Fibroblast of lung (primary cell): ENCODE measurements at regions not wholly inside any gene's neighbourhood (a gene's known extent, or its start where the extent isn't known, plus 50 kb on each side); places are given as distances from the start of the nearest gene placed in this dataset.
"Not testable (repeated sequence)": the region's sequence is repeated elsewhere in the genome, so short reads cannot be mapped to it uniquely, and the experiment has no call there.

Source experiments
- DNase-seq, 2 donors: peaks; one replicate each; pipeline versions ENCODE4 v3.0.0 to v3.0.0-alpha.2; 2010; ENCODE audit warnings: low read depth in 2 of 2
- H2AFZ ChIP-seq: 2 replicates; pipeline ENCODE4 v1.5.1; 2012; ENCODE audit warnings: low read length, control low read depth, inconsistent platforms
- H3K27ac ChIP-seq: 2 replicates; pipeline ENCODE4 v1.5.1; 2011; ENCODE audit warnings: low read length, control low read depth; ENCODE audit not compliant: insufficient read depth
- H3K27me3 ChIP-seq: 2 replicates; pipeline ENCODE4 v1.5.1; 2011; ENCODE audit warnings: mild to moderate bottlenecking, low read length; ENCODE audit not compliant: control insufficient read depth, insufficient read depth
- H3K36me3 ChIP-seq: 2 replicates; pipeline ENCODE4 v1.5.1; 2011; ENCODE audit warnings: low read length; ENCODE audit not compliant: control insufficient read depth, insufficient read depth
- H3K4me1 ChIP-seq: 2 replicates; pipeline ENCODE4 v1.5.1; 2011; ENCODE audit warnings: low read length; ENCODE audit not compliant: control insufficient read depth, insufficient read depth; ENCODE audit errors: extremely low read depth
- H3K4me2 ChIP-seq: 2 replicates; pipeline ENCODE4 v1.5.1; 2011; ENCODE audit warnings: low read length, control low read depth; ENCODE audit not compliant: insufficient read depth; ENCODE audit errors: extremely low read depth
- H3K4me3 ChIP-seq, 4 experiments: fragments of 200-600 bp in 1 of 4; sonication (generic) in 1 of 4; replicated peaks in 1 of 4; 2 replicates each; pipeline ENCODE4 v1.5.1; 2011 to 2016; ENCODE audit warnings: low read length in 4 of 4, low read depth in 3 of 4, mild to moderate bottlenecking in 3 of 4, control low read depth in 2 of 4, inconsistent platforms in 1 of 4, mixed read lengths in 1 of 4; ENCODE audit not compliant: insufficient read depth in 1 of 4; ENCODE audit errors: control extremely low read depth in 1 of 4
- H3K79me2 ChIP-seq: 2 replicates; pipeline ENCODE4 v1.5.1; 2012; ENCODE audit warnings: mild to moderate bottlenecking, low read length, inconsistent platforms; ENCODE audit not compliant: control insufficient read depth, insufficient read depth
- H3K9ac ChIP-seq: 2 replicates; pipeline ENCODE4 v1.5.1; 2011; ENCODE audit warnings: mild to moderate bottlenecking, low read length, control low read depth; ENCODE audit not compliant: insufficient read depth
- H3K9me3 ChIP-seq: 2 replicates; pipeline ENCODE4 v1.5.1; 2012; ENCODE audit warnings: low read depth, low read length; ENCODE audit not compliant: control insufficient read depth, insufficient read depth
- H4K20me1 ChIP-seq: 2 replicates; pipeline ENCODE4 v1.5.1; 2011; ENCODE audit warnings: low read length; ENCODE audit not compliant: control insufficient read depth, insufficient read depth; ENCODE audit errors: extremely low read depth

DNA sequence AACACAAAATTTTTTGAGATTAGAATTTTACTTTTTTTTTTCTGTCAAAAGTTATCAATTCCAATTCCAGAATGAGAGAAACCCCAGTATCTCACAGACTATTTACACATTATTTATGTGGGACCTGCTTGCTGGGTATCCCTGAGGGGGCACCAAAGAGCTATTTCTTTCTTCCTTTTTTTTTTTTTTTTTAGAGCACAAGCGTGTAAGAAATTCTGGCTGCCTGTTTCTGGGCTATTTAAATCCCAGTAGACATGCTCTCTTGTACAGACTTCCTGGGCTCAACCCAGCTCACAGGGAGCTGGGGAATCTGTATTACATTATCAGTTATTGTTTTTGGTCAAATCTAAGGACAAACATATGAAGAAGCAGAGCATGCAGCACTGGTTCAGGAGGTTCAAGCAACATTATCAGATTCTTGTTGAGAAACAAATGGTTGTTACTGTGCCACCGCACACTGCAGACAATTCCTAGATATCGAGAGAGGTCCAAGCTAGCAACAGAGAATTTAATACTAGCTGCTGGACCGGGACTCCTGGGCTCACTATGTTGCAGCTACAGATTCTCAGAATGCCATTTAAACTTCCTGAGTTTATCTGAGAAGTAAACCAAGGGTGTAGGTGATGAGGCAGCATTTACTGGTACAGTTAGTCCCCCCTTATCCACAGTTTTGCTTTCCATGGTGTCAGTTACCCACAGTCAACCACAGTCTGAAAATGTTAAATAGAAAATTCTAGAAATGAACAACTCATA lies 83.3 kb upstream of the NBPF26 start:
- H3K4me1 ChIP-seq, H3K36me3 ChIP-seq, H2AFZ ChIP-seq, H3K27ac ChIP-seq, H3K79me2 ChIP-seq, H3K4me3 ChIP-seq, H3K9me3 ChIP-seq, H3K27me3 ChIP-seq, H3K9ac ChIP-seq, H4K20me1 ChIP-seq, DNase-seq, H3K4me2 ChIP-seq: not testable (repeated sequence)

DNA sequence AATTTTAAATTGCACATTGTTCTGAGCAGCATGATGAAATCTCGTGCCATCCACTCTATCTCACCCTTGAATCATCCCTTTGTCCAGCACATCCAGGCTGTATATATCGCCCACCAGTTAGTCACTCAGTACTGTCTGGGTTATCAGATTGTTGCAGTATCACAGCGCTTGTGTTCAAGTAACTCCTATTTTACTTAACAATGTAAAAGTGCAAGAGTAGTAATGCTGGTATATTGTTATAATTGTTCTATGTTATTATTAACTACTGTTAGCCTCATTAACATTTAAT lies 82.8 kb upstream of the NBPF26 start:
- H3K36me3 ChIP-seq, H3K27me3 ChIP-seq, H3K27ac ChIP-seq, H3K9me3 ChIP-seq, H3K4me1 ChIP-seq, DNase-seq, H3K9ac ChIP-seq, H3K4me3 ChIP-seq, H3K4me2 ChIP-seq, H4K20me1 ChIP-seq, H3K79me2 ChIP-seq, H2AFZ ChIP-seq: not testable (repeated sequence)

DNA sequence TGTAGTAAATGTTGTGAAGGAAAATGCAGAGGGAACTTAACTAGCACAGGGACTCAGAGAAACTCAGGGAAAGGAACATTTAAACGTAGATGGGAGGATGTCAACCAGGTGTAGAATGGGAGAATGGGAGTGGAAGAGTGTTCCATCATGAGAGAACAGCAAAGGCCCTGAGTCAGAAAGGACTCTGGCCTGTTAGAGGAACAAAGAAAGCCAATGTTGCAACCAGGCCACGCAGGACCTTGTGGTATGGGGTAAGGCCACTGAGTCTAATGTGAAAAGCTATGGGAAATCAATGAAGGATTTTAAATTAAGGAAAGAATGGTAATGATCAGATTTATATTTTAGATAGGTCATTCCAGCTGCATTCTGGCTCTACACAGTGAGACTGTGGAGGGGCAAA lies 76.6 kb upstream of the NBPF26 start:
- H3K27ac ChIP-seq, H4K20me1 ChIP-seq, H3K36me3 ChIP-seq, H2AFZ ChIP-seq, H3K4me1 ChIP-seq, H3K9me3 ChIP-seq, H3K27me3 ChIP-seq, H3K79me2 ChIP-seq, H3K9ac ChIP-seq, DNase-seq, H3K4me3 ChIP-seq, H3K4me2 ChIP-seq: not testable (repeated sequence)

- H2AFZ ChIP-seq, H4K20me1 ChIP-seq, H3K27me3 ChIP-seq, H3K4me3 ChIP-seq, DNase-seq, H3K36me3 ChIP-seq, H3K9me3 ChIP-seq, H3K27ac ChIP-seq, H3K4me2 ChIP-seq, H3K79me2 ChIP-seq, H3K4me1 ChIP-seq, H3K9ac ChIP-seq: not testable (repeated sequence)
These were observed 74.7 kb upstream of the NBPF26 start for GRCh38 chr1:120648915-120649623.

DNA sequence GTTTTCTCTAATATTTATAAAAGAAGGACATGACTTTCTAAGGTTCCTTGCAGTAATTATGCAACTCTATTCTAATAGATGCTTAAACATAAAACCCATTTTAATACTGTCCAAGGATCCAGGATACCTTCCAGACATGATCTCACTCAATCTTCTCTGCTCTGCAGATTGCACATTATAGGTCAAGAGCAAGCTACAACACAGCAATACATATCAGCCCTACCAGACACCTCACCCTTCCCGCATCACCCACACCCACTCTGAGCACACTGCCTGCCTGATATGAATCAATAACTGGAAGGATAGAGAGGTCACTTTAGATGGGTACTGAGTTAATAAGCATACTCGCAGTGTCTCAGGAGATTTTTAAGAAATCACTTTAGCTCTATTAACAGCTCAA lies 74.0 kb upstream of the NBPF26 start:
- H3K27ac ChIP-seq, H3K9me3 ChIP-seq, H3K36me3 ChIP-seq, H3K27me3 ChIP-seq, H3K4me1 ChIP-seq, H2AFZ ChIP-seq, H3K79me2 ChIP-seq, H3K4me2 ChIP-seq, H3K9ac ChIP-seq, DNase-seq, H3K4me3 ChIP-seq, H4K20me1 ChIP-seq: not testable (repeated sequence)

- H3K4me1 ChIP-seq, H2AFZ ChIP-seq, H3K4me2 ChIP-seq, H3K4me3 ChIP-seq, H3K9ac ChIP-seq, H3K79me2 ChIP-seq, H4K20me1 ChIP-seq, H3K27ac ChIP-seq, H3K36me3 ChIP-seq, H3K27me3 ChIP-seq, DNase-seq, H3K9me3 ChIP-seq: not testable (repeated sequence)
These were observed 69.6 kb upstream of the NBPF26 start for GRCh38 chr1:120654114-120654513.

GRCh38 chr1:120655394-120655793 lies 68.4 kb upstream of the NBPF26 start:
- not testable (repeated sequence) for DNase-seq, H4K20me1 ChIP-seq, H3K27me3 ChIP-seq, H3K4me1 ChIP-seq, H3K36me3 ChIP-seq, H3K79me2 ChIP-seq, H3K27ac ChIP-seq, H3K9ac ChIP-seq, H2AFZ ChIP-seq, H3K4me2 ChIP-seq, H3K9me3 ChIP-seq, H3K4me3 ChIP-seq
